T-helper 1 cell (primary cell): ENCODE measurements at regions not wholly inside any gene's neighbourhood (a gene's known extent, or its start where the extent isn't known, plus 50 kb on each side); places are given as distances from the start of the nearest gene placed in this dataset.

Experiments used
- DNase-seq, 5 donors: peaks; one replicate each; pipeline ENCODE4 v3.0.0-alpha.2; 2012 to 2020

GRCh38 chr9:26735160-26735559, 157.4 kb downstream of the CAAP1 start:
- DNase-seq, result no peak

- no peak for DNase-seq
Measured at GRCh38 chr9:26729187-26729586, 163.4 kb downstream of the CAAP1 start.

DNA sequence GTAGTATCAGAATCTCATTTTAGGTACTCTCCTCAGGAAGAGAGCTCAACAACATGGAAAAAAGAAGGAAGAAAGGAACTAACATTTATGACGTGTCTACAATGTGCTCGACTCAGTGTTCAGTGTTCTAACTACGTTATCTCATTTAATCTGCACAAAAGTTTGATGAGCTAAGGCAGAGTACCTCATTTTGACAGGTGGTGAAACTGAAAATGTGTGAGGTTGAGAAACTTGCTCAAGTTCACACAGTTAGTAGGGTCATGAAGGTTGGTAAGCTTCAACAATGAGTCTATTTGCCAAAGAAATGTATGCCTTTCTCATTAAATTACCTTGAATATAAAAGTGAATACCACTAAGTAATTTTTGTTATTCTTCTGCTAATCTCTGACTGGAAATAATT, 165.1 kb downstream of the CAAP1 start:
- DNase-seq, result no peak

GRCh38 chr9:26725573-26725972, 167.0 kb downstream of the CAAP1 start:
- no peak for DNase-seq

- DNase-seq, result no peak
Measured at GRCh38 chr9:26723486-26723885, 169.1 kb downstream of the CAAP1 start.

- no peak for DNase-seq
Measured at GRCh38 chr9:26722755-26723154, 169.8 kb downstream of the CAAP1 start.

GRCh38 chr9:26710008-26710407, 182.6 kb downstream of the CAAP1 start:
- DNase-seq, result no peak

- DNase-seq, result no peak
Measured at GRCh38 chr9:26706223-26706622, 186.4 kb downstream of the CAAP1 start.

GRCh38 chr9:26695298-26695622, 197.3 kb downstream of the CAAP1 start:
- DNase-seq, result no peak

DNA sequence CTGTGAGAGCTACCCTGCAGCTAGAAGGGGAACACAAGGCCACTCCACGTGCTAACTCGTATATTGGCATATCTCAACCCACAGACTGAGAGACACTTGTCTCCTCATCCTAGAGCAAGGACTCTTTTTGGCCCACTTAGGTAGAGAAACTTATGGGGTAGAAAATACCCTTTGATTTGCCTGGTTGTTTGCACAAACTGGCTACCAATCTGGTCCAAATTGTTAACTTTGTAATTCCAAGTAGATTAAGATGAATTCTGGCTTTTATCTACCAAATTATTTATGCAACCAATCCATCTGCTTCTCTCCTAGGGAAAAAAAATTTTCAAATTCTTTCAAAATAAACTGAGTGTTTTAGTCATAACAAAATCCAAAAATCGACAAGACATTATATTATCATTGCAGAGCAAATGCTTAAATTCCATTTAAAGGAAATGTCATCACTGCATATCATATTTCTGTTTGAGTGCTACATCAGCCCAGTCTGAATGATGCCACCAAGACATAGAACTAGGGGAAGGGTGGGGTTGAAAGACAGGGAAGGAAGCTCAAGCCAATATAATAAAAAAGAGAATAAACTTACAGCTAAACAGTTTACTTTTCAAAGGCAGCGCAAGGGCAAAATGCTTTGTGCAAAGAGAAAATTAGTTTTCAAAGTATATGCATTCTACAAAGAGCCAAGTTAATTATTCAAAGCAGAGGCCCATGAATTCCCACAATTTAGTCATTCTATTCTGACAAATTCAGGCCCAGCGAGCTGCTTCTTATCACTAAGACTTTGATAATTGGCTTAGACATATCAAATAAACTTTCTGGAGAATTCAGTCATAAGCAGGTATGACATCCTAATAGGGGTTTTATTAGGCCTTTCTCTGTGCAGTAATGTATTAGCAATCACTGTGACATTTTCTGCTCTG, 198.0 kb downstream of the CAAP1 start:
- DNase-seq, result no peak

DNA sequence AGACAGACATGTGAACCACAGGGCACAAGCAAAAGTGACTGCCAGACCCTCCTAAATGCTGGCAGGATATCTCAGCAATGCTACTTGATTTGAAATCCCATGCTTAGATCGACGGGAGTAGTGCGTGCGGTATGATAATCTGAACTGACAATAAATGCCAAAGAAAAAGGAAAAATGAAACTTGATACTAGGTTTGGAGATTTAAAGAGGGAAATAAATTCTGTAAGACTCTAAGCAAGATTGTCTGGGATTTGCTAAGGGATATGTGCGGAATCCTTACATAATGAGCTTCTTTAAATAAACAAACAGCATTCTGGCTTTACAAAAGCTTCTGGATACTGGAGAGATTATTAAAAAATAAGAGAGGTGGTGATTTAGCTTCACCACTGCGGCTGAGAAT, 203.6 kb downstream of the CAAP1 start:
- no peak for DNase-seq

DNA sequence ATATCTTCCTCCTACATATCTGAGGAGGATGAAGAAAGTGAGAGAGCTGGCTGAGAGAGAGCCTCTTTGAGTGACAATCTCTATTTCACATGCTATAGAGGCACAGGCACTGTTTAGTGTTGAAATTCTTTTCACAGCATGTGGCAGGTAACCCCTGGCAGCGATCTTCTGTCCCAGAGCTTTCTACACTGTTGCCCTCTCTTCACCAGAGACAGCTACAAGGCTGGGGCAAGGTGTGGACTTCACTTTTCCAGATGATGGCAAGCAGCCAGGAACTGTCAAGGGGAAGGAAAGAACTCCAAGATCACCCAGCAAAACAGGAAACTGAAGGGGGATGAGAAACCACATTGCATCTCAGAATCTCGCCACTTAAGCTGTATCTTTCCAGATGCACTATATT, 205.2 kb downstream of the CAAP1 start:
- DNase-seq, result no peak

DNA sequence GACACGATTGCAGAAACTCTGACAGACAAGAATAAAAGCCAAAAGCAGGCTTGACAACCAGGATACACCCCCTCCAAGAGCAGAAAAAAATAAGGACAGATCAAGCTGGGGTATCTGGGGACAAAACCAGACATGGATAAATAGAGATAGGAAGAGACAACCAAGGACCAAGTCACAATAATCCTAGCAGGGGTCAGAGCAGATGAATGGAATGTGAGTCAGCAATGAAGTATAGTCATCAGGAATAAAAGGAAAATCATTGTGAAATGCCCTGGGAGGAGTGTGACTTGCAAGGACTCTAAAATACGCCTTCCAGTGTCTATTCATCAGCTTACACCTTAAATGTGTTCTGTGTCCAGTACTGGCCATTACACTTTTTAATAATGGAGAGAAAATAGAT, 206.8 kb downstream of the CAAP1 start:
- DNase-seq, result no peak

GRCh38 chr9:26684029-26684428, 208.6 kb downstream of the CAAP1 start:
- no peak for DNase-seq

DNA sequence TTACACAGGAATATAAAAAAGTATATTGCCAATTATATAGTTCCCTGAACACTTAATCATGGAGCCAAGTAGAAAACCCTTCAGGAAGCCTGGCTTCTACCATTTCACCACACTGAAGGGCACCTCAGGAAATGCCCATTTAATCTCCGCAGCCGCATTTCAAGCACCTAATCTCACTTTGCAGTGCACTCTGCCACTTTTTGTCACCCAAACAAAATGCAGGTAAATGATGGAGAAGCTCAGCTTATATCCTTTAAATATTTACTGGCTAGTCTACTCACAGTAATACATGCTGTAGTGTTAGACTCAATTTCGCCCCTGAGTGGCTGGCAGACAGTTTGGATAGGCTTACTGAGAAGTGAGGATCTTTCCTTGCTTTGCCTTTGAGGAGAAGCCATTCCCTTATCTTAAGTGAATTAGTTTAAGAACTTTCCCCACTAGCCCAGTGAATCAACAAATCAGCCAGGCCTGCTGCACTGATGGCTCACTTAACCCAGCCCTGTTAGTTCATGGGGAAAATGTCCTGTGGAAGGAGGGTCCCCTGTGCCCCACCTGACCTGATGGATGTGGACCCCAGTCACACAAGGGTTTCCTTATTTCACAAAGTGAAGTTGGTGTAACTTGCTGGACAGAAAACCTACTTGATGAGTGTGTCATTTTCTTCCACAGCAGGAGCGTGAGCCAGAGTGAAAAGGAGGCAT, 209.7 kb downstream of the CAAP1 start:
- DNase-seq, result no peak

DNA sequence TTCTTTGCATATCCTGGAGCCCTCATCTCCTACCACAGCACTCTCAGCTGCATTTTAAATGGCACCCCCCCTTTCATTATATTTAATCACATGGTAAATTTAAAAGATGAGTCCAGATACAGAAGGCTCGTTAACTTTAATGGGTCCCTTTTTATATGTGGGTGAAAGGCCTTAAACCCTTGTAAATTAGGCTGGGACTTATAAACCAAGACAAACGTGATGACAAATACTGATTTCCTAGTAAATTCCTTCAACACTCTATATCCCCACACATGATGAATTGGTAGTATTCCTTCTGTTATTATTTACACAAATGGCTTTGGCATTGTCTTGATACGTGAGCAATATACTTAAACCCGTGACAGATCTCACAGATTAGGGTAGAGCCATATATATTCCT, 210.6 kb downstream of the CAAP1 start:
- no peak for DNase-seq

DNA sequence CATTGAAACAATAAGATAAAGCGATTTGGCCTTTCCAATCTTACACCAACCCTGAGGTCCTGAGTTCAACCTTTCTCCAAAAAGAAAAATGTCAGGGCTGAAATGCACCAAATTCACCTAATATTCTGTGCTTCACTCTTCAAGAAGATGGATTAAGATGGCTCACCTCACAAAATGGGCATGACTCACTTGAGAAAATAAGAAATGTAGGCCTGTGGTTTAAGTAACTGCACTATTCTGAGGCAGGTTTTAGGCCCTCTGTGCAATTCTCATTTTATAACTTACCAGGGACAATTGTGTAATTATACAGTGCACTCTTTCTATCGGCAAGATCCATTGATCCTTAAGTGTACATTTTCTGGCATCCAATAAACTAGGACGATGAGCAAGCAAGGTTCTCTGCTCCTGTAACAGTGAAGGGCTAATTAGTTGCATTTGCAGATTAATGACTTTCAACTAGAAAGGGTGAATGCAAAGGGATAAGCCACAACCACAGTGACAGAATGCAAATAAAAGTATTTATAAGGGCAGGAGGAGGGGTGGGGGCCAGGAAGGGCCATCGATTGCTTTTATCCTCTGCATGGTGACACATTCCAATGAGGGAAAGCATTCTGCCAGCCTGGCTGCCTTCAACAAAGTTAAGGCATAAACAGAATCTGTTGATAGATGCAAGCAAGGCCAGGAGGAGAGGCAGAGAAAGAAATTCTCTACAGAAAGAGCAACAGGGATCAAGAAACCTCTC, 214.5 kb downstream of the CAAP1 start:
- DNase-seq, result no peak

DNA sequence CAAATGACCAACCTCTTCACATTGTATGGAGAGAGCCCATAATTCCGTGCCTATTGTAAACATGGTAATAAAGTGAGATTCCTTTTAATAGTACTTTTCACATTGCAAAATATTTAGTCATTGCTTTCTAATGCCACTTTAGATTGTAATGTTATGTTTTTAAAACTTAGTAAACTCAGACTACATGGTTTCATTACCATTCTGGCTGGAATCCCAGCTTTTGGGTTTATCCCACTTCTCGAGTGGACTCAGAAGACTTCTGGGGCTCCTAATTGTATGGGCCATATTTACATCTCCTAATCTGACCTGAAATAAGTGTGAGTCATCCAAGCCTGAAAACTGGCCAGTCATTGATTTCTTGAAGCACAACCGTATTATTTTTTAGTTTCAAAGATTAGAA, 217.6 kb downstream of the CAAP1 start:
- DNase-seq, result no peak

GRCh38 chr9:26673261-26673660, 219.3 kb downstream of the CAAP1 start:
- DNase-seq, result no peak

DNA sequence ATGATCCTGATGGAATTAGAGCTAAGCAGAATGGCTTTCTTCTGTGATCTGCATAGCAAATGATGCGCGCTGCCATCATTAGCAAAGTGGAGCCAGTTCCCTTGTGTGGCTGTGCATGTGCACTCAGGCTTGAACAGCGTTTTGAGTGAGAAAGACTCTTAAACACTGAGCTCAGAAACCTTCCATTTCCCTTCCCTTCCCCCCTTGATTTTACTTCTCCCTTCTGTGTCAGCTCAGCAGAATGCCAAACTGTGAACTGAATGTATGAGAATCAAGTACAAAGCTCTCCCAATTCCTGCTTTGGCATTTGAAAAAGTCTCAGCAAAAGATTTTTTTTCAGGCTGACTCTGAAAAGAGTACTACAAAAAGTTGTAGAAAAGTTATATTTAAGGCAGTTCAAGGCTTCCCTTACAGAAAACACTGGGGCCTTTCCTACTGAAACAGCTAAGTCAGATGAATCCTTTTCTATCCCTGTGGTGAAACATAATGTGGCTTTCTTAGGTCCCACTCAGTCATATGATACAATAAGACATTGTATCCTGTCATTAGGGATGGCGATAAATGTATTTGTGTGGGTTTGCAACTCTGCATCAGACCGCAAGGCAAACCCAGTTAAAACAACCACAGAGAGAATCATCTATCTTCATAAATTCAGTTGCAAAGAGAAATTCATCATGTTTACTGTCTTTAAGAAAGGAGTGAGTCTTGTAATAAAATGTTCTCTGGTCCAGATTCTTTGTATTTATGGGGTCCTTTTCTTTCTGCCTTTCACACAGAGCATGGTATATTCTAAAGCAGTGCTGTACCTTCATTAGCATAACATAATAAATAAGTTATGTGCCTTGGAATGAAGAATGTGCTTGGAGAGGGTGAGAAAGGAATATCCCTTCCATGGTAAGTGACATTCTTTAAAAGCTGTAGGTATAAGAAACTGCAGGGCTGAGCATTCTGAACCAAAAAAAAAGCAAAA, 222.6 kb downstream of the CAAP1 start:
- DNase-seq, result no peak

DNA sequence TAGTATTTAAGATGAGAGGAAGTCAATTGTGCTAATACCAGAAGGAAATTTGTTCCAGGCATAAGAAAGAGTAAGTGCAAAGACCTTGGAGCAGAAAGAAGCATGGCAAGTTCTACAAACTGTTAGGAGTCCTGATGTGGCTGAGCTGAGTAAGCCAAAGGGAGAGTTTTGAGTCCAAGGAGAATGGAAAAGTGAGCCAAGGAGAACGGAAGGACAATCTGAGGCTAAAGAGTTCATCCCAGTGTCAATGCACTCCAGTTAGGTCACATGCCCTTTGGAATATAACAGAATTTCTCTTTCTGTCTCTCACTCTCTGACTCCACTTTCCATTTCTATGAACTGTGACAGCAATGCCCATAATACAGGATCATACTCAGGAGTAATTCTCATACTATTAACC, 224.7 kb downstream of the CAAP1 start:
- no peak for DNase-seq

DNA sequence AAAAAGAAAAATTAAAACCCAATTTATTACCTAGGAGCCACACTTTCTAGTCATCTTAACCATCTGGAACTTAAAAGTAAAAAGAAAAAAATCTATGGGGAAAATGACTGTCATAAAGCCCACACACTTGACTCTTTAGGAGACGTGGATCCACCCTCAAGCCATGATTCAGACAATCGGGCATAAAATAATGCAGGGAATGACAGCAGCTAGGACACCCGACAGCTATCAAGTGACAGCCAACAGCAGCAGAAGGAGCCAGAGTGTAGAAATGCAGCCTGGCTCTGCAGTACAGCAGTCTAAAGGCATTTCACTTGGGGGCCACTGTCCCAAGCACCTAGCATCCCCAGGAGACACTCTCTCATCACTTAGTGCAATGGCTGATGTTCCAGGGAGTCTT, 226.9 kb downstream of the CAAP1 start:
- DNase-seq, result no peak
